WTC11 (cell line): ENCODE measurements at regions not wholly inside any gene's neighbourhood (a gene's known extent, or its start where the extent isn't known, plus 50 kb on each side); places are given as distances from the start of the nearest gene placed in this dataset.

Experiments used
- ATAC-seq: fragments of 200-7000 bp; cut with Tn5 transposase; 2 replicates; pipeline ENCODE4 v1.10.0; 2021; ENCODE audit warnings: mild to moderate bottlenecking, moderate library complexity
- CTCF ChIA-PET: fragments of 300-600 bp; sonication (Branson Sonifier 250); formaldehyde crosslinking; loops from one replicate; lab custom pipeline; 2021; ENCODE audit warnings: antibody characterized with exemption; lab: Charles Lee
- POLR2A ChIA-PET: fragments of 350-600 bp; sonication (Branson Sonifier 250); formaldehyde crosslinking; loops from one replicate; lab custom pipeline; 2021; ENCODE audit warnings: antibody characterized with exemption; lab: Charles Lee
- DNase-seq: peaks from one replicate; pipeline ENCODE4 v3.0.0; 2021; ENCODE audit warnings: low spot score
- H3K27ac Mint-ChIP-seq: 2 replicates; pipeline ENCODE4 v1.8.0; 2021; ENCODE audit warnings: mixed read lengths
- H3K27me3 Mint-ChIP-seq: 2 replicates; pipeline ENCODE4 v1.8.0; 2021; ENCODE audit warnings: low read depth, mild to moderate bottlenecking, moderate library complexity, mixed read lengths
- H3K36me3 Mint-ChIP-seq: 2 replicates; pipeline ENCODE4 v1.8.0; 2021; ENCODE audit warnings: mixed read lengths
- H3K4me1 Mint-ChIP-seq: 2 replicates; pipeline ENCODE4 v1.8.0; 2022; ENCODE audit warnings: mixed read lengths
- H3K4me3 Mint-ChIP-seq: 2 replicates; pipeline ENCODE4 v1.8.0; 2021; ENCODE audit warnings: mild to moderate bottlenecking, moderate library complexity, mixed read lengths
- H3K9me3 Mint-ChIP-seq: 2 replicates; pipeline ENCODE4 v1.8.0; 2021; ENCODE audit warnings: mixed read lengths
- ETV6 ChIP-seq: sonication (generic); formaldehyde crosslinking; IDR thresholded peaks from 2 replicates; pipeline ENCODE4 v1.8.1; 2022; ENCODE audit warnings: mild to moderate bottlenecking, missing genetic modification reagents
- FOXK1 ChIP-seq: sonication (generic); formaldehyde crosslinking; IDR thresholded peaks from 2 replicates; pipeline ENCODE4 v1.8.0; 2022; ENCODE audit warnings: mild to moderate bottlenecking, moderate library complexity, missing genetic modification reagents
- IRF2 ChIP-seq: sonication (generic); formaldehyde crosslinking; IDR thresholded peaks from 2 replicates; pipeline ENCODE4 v1.8.0; 2022; ENCODE audit warnings: low read depth, missing genetic modification reagents, borderline replicate concordance
- JAZF1 ChIP-seq: fragments of 250-450 bp; sonication (Bioruptor Pico); IDR thresholded peaks from 2 replicates; pipeline ENCODE4 v1.9.0; 2021; ENCODE audit warnings: moderate library complexity, mild to moderate bottlenecking, inconsistent platforms
- JUN ChIP-seq: sonication (generic); formaldehyde crosslinking; IDR thresholded peaks from 2 replicates; pipeline ENCODE4 v1.8.0; 2023; ENCODE audit warnings: mild to moderate bottlenecking, missing genetic modification reagents
- MLX ChIP-seq: sonication (generic); formaldehyde crosslinking; IDR thresholded peaks from 2 replicates; pipeline ENCODE4 v1.8.1; 2023; ENCODE audit warnings: mild to moderate bottlenecking, missing genetic modification reagents, moderate library complexity
- NR1H2 ChIP-seq: sonication (generic); formaldehyde crosslinking; IDR thresholded peaks from 2 replicates; pipeline ENCODE4 v1.9.0; 2021; ENCODE audit warnings: mild to moderate bottlenecking, moderate library complexity, missing genetic modification reagents
- PREB ChIP-seq: sonication (generic); formaldehyde crosslinking; IDR thresholded peaks from 2 replicates; pipeline ENCODE4 v1.8.1; 2022; ENCODE audit warnings: mild to moderate bottlenecking, missing genetic modification reagents, moderate library complexity, borderline replicate concordance
- RORB ChIP-seq: fragments of 250-450 bp; sonication (Bioruptor Pico); IDR thresholded peaks from 2 replicates; pipeline ENCODE4 v1.9.0; 2021; ENCODE audit warnings: mild to moderate bottlenecking
- SP1 ChIP-seq: sonication (generic); formaldehyde crosslinking; conservative IDR thresholded peaks from 2 replicates; pipeline ENCODE4 v1.8.1; 2022; ENCODE audit warnings: missing genetic modification reagents
- TEAD4 ChIP-seq: sonication (generic); formaldehyde crosslinking; IDR thresholded peaks from 2 replicates; pipeline ENCODE4 v1.8.0; 2022; ENCODE audit warnings: mild to moderate bottlenecking, missing genetic modification reagents
- ZBTB21 ChIP-seq: sonication (generic); formaldehyde crosslinking; IDR thresholded peaks from 2 replicates; pipeline ENCODE4 v1.8.1; 2023; ENCODE audit warnings: mild to moderate bottlenecking, missing genetic modification reagents, borderline replicate concordance
- ZNF219 ChIP-seq: sonication (generic); formaldehyde crosslinking; IDR thresholded peaks from 2 replicates; pipeline ENCODE4 v1.8.0; 2023; ENCODE audit warnings: missing genetic modification reagents, mild to moderate bottlenecking, borderline replicate concordance
- ZNF281 ChIP-seq: sonication (generic); formaldehyde crosslinking; IDR thresholded peaks from 2 replicates; pipeline ENCODE4 v1.8.0; 2023; ENCODE audit warnings: mild to moderate bottlenecking, missing genetic modification reagents
- ZNF317 ChIP-seq: sonication (generic); formaldehyde crosslinking; IDR thresholded peaks from 2 replicates; pipeline ENCODE4 v1.8.1; 2023; ENCODE audit warnings: low read depth, mild to moderate bottlenecking, moderate library complexity, missing genetic modification reagents, borderline replicate concordance
- ZNF396 ChIP-seq: fragments of 250-450 bp; sonication (Bioruptor Pico); IDR thresholded peaks from 2 replicates; pipeline ENCODE4 v1.8.0; 2021; ENCODE audit warnings: mild to moderate bottlenecking, moderate library complexity, borderline replicate concordance
- TF ChIP-seq, protein P1 (sequence below): fragments of 250-450 bp; sonication (Bioruptor Pico); IDR thresholded peaks from 2 replicates; pipeline ENCODE4 v2.1.2; 2022; ENCODE audit warnings: mild to moderate bottlenecking, moderate library complexity
- TF ChIP-seq, protein P2 (sequence below): sonication (generic); formaldehyde crosslinking; IDR thresholded peaks from 2 replicates; pipeline ENCODE4 v1.8.0; 2023; ENCODE audit warnings: missing genetic modification reagents

DNA sequence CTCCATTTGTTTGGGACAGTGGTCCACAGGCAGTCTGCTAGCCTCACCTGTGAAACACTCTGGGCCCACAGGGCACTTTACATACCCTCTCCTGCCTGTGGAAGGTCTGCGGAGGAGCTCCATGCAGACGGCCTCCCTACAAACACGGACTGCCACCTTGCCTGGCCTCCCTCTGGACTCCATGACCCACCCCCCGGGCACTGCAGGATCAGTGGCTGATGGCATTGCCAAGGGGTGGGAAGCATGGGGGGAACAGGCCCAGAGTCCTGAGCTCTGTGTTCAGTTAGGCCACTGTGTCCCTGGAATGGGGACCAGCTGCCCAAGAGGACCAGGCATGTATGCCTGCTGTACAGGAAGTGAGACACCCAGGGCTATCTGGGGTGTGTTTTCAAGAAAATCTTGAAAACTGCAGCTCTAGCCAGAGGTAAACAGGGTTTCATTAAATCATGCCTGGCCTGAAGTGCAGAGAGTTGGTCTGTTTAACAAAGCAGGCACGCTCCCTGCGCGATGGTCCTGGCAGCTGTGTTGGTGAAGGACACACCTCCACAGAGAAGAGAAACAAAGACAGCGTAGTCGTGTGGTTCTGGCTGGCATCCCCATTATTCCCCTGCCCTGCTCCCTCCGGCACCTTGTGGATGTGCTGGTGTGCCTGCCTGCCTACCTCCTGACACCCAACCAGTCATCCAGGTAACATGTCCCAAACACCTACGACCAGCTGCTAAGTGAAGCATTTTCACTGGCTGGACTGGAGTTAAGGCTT, 470.8 kb upstream of the ZMIZ1 start:
- DNase-seq (no peak), ATAC-seq (no peak)
- H3K27ac Mint-ChIP-seq: no peak overlapping the region
- H3K4me1 Mint-ChIP-seq: no peaks in the 10 kb centered on the region
- ChIA-PET CTCF (interaction anchor here (1.4 kb wide), 1 partner anchor 60 kb away, joined by 3 read pairs; no protein-coding TSS in a partner anchor), POLR2A (no interaction called here)
- H3K36me3 Mint-ChIP-seq: no peaks in the 10 kb centered on the region
- TF ChIP-seq ZBTB21 (CRISPR knock-in tag) (no peak), NR1H2 (no peak), PREB (CRISPR knock-in tag) (no peak), JUN (CRISPR knock-in tag) (no peak), ETV6 (CRISPR knock-in tag) (no peak), FOXK1 (CRISPR knock-in tag) (no peak), SP1 (no peak), MLX (CRISPR knock-in tag) (no peak)
- no peaks in the 10 kb centered on the region; the same call in 1 of the 2 replicates for H3K9me3 Mint-ChIP-seq
- peaks cover 7% of the 10 kb centered on the region; the same call in 1 of the 2 replicates for H3K27me3 Mint-ChIP-seq
- H3K4me3 Mint-ChIP-seq: no peak overlapping the region

- Mint-ChIP-seq H3K9me3 (no peaks in the 10 kb centered on the region; the same call in 1 of the 2 replicates), H3K27me3 (peaks cover 7% of the 10 kb centered on the region; the same call in 1 of the 2 replicates), H3K36me3 (no peaks in the 10 kb centered on the region), H3K4me3 (no peak overlapping the region), H3K4me1 (no peaks in the 10 kb centered on the region), H3K27ac (no peak overlapping the region)
- TF ChIP-seq, protein P1, sequence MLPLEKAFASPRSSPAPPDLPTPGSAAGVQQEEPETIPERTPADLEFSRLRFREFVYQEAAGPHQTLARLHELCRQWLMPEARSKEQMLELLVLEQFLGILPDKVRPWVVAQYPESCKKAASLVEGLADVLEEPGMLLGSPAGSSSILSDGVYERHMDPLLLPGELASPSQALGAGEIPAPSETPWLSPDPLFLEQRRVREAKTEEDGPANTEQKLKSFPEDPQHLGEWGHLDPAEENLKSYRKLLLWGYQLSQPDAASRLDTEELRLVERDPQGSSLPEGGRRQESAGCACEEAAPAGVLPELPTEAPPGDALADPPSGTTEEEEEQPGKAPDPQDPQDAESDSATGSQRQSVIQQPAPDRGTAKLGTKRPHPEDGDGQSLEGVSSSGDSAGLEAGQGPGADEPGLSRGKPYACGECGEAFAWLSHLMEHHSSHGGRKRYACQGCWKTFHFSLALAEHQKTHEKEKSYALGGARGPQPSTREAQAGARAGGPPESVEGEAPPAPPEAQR (CRISPR knock-in tag): no peak
- no peak for DNase-seq
- CTCF ChIA-PET: no interaction called here
- ATAC-seq: no peak
- POLR2A ChIA-PET: no interaction called here
Observed at GRCh38 chr10:78599122-78599853, 469.5 kb upstream of the ZMIZ1 start.

DNA sequence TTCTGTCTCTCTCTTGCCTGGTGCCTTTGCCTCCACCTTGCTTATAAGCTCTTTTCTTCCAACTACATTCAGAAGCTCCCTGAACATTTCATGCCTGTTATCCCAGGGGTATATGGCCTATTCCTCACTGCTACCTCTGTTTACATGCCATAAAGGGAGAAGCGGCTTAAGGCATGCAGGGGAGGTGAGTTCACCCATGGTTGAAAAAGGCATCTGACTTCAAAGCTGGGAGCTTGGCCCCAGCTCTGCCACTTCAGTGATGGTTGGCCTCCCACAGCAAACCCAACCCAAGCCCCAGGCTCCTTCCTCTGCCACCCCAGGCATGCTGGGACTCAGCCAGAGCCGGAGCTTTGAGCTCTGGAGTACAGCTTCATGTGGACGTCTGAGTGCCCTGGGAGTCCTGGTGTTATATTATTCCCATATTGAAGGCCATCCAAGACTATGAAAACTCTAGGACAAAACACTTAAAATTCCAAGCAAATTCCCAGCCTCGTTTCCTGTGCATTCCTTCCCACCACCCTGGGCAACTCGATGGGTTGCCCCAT, 468.6 kb upstream of the ZMIZ1 start:
- Mint-ChIP-seq H3K9me3 (no peaks in the 10 kb centered on the region; the same call in 1 of the 2 replicates), H3K4me1 (no peaks in the 10 kb centered on the region), H3K27me3 (peaks cover 7% of the 10 kb centered on the region; the same call in 1 of the 2 replicates), H3K36me3 (no peaks in the 10 kb centered on the region), H3K27ac (no peak overlapping the region), H3K4me3 (no peak overlapping the region)
- TF ChIP-seq, protein P2, sequence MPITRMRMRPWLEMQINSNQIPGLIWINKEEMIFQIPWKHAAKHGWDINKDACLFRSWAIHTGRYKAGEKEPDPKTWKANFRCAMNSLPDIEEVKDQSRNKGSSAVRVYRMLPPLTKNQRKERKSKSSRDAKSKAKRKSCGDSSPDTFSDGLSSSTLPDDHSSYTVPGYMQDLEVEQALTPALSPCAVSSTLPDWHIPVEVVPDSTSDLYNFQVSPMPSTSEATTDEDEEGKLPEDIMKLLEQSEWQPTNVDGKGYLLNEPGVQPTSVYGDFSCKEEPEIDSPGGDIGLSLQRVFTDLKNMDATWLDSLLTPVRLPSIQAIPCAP (CRISPR knock-in tag): no peak
- TF ChIP-seq TEAD4 (CRISPR knock-in tag): no peak
- TF ChIP-seq ZNF281 (CRISPR knock-in tag): no peak
- no peak for TF ChIP-seq ZNF219 (CRISPR knock-in tag)
- no peak for TF ChIP-seq RORB (CRISPR knock-in tag)
- no peak for TF ChIP-seq ZNF317 (CRISPR knock-in tag)
- TF ChIP-seq ZNF396 (CRISPR knock-in tag): no peak
- no peak for TF ChIP-seq IRF2
- no peak for TF ChIP-seq JAZF1 (CRISPR knock-in tag)
- DNase-seq (no peak), ATAC-seq (no peak)
- ChIA-PET POLR2A (no interaction called here), CTCF (interaction anchor here (0.8 to 1.1 kb wide), 3 partner anchors 58 to 595 kb away, joined by 3 to 4 read pairs (median 3); no protein-coding TSS in a partner anchor)
